B cell (primary cell): ENCODE measurements at regions not wholly inside any gene's neighbourhood (a gene's known extent, or its start where the extent isn't known, plus 50 kb on each side); places are given as distances from the start of the nearest gene placed in this dataset.

Experiments
- ATAC-seq: fragments of 200-7000 bp; cut with Tn5 transposase; one replicate; pipeline ENCODE4 v1.10.0; 2021; ENCODE audit warnings: low read depth, mild to moderate bottlenecking, moderate number of reproducible peaks, moderate library complexity
- CTCF ChIA-PET: fragments of 350-600 bp; sonication (Branson Sonifier 250); formaldehyde crosslinking; loops from one replicate; lab custom pipeline; 2021; ENCODE audit warnings: antibody characterized with exemption, inconsistent platforms; lab: Charles Lee
- POLR2A ChIA-PET: fragments of 350-600 bp; sonication (Branson Sonifier 250); formaldehyde crosslinking; loops from one replicate; lab custom pipeline; 2021; ENCODE audit warnings: antibody characterized with exemption; lab: Charles Lee
- DNase-seq: peaks from one replicate; pipeline ENCODE4 v3.0.0; 2013
- H2AFZ ChIP-seq: 2 replicates; pipeline ENCODE4 v1.6.1; 2012; ENCODE audit warnings: mild to moderate bottlenecking, low read depth, low read length; ENCODE audit not compliant: insufficient read depth, poor library complexity, severe bottlenecking
- H3K27ac ChIP-seq, 2 donors: 1 replicate in 1 of 2; 2 replicates in 1 of 2; pipeline ENCODE4 v1.5.1; 2012 to 2013; ENCODE audit warnings: low read length in 2 of 2, mild to moderate bottlenecking in 2 of 2, moderate library complexity in 1 of 2
- H3K27me3 ChIP-seq, 4 experiments: fragments of 200-600 bp in 1 of 4; sonication (generic) in 1 of 4; replicated peaks in 1 of 4; 1 replicate in 2 of 4; 2 replicates in 2 of 4; pipeline versions ENCODE4 v1.6.1 to v1.7.0; 2013 to 2016; ENCODE audit warnings: low read length in 3 of 4, mild to moderate bottlenecking in 2 of 4, mixed read lengths in 1 of 4, moderate library complexity in 1 of 4; ENCODE audit not compliant: insufficient read depth in 4 of 4, control insufficient read depth in 3 of 4; ENCODE audit errors: control extremely low read depth in 1 of 4
- H3K36me3 ChIP-seq, 2 experiments: replicated peaks in 1 of 2; 1 replicate in 1 of 2; 2 replicates in 1 of 2; pipeline versions ENCODE4 v1.6.1 to v1.7.1; 2013; ENCODE audit warnings: low read length in 1 of 2; ENCODE audit not compliant: insufficient read depth in 2 of 2, control insufficient read depth in 1 of 2; ENCODE audit errors: control extremely low read depth in 1 of 2, extremely low read depth in 1 of 2
- H3K4me1 ChIP-seq, 2 donors: fragments of 200-600 bp in 1 of 2; sonication (generic) in 1 of 2; 1 replicate in 1 of 2; 2 replicates in 1 of 2; pipeline versions ENCODE4 v1.5.1 to v1.6.1; 2013 to 2017; ENCODE audit warnings: low read length in 2 of 2; ENCODE audit not compliant: control insufficient read depth in 2 of 2, insufficient read depth in 2 of 2
- H3K4me2 ChIP-seq: replicated peaks from 2 replicates; pipeline ENCODE3; 2012; ENCODE audit warnings: mild to moderate bottlenecking, low read depth, low read length; ENCODE audit not compliant: poor library complexity, severe bottlenecking
- H3K4me3 ChIP-seq, 5 experiments: fragments of 200-600 bp in 1 of 5; sonication (generic) in 1 of 5; 1 replicate in 3 of 5; 2 replicates in 2 of 5; pipeline versions ENCODE4 v1.5.1 to v1.7.0; 2011 to 2016; ENCODE audit warnings: low read length in 4 of 5, mild to moderate bottlenecking in 4 of 5, low read depth in 2 of 5, control low read depth in 1 of 5, moderate library complexity in 1 of 5; ENCODE audit not compliant: insufficient read depth in 1 of 5; ENCODE audit errors: control extremely low read depth in 1 of 5, extremely low read depth in 1 of 5
- H3K79me2 ChIP-seq: fragments of 200-600 bp; sonication (generic); one replicate; pipeline ENCODE4 v1.6.0; 2016; ENCODE audit warnings: low read length; ENCODE audit not compliant: control insufficient read depth, insufficient read depth
- H3K9ac ChIP-seq: fragments of 200-600 bp; sonication (generic); 2 replicates; pipeline ENCODE4 v1.6.1; 2017; ENCODE audit warnings: mild to moderate bottlenecking, low read length, moderate library complexity
- H3K9me3 ChIP-seq, 3 donors: one replicate each; pipeline versions ENCODE4 v1.6.1 to v1.7.1; 2013; ENCODE audit warnings: low read length in 2 of 3; ENCODE audit not compliant: control insufficient read depth in 2 of 3, insufficient read depth in 1 of 3; ENCODE audit errors: control extremely low read depth in 1 of 3
- H4K20me1 ChIP-seq: 2 replicates; pipeline ENCODE4 v1.6.0; 2012; ENCODE audit warnings: mild to moderate bottlenecking, low read length; ENCODE audit not compliant: insufficient read depth, control insufficient read depth, poor library complexity, severe bottlenecking
- H3K27ac Mint-ChIP-seq: one replicate; pipeline ENCODE4 v1.8.0; 2021; ENCODE audit warnings: mixed read lengths
- H3K27me3 Mint-ChIP-seq: one replicate; pipeline ENCODE4 v1.8.0; 2021; ENCODE audit warnings: mixed read lengths
- H3K4me1 Mint-ChIP-seq: one replicate; pipeline ENCODE4 v1.8.0; 2021; ENCODE audit warnings: mixed read lengths
- H3K4me3 Mint-ChIP-seq: one replicate; pipeline ENCODE4 v1.8.0; 2021; ENCODE audit warnings: mixed read lengths
- H3K9me3 Mint-ChIP-seq: one replicate; pipeline ENCODE4 v1.8.0; 2022; ENCODE audit warnings: mixed read lengths; ENCODE audit not compliant: insufficient read depth
- EZH2 ChIP-seq: IDR thresholded peaks from 2 replicates; pipeline ENCODE4 v1.6.1; 2012; ENCODE audit warnings: borderline replicate concordance, low read depth, mild to moderate bottlenecking, moderate library complexity, low read length; ENCODE audit not compliant: insufficient read depth, poor library complexity, severe bottlenecking
- WGBS: methylation state at CpG from one replicate; pipeline ENCODE4 v1.1.5; 2013; ENCODE audit warnings: missing lambda C conversion rate; ENCODE audit not compliant: insufficient coverage; 5-methylcytosine and 5-hydroxymethylcytosine counted together
- intact Hi-C: fragments of 100-400 bp; cut with micrococcal nuclease; formaldehyde crosslinking; loops from one replicate; pipeline ENCODE4 v1.10.0; 2022
- TF ChIP-seq, protein P1 (sequence below): fragments of 200-600 bp; IDR thresholded peaks from one replicate; pipeline ENCODE4 v1.8.0; 2022; ENCODE audit warnings: antibody characterized with exemption, mild to moderate bottlenecking

DNA sequence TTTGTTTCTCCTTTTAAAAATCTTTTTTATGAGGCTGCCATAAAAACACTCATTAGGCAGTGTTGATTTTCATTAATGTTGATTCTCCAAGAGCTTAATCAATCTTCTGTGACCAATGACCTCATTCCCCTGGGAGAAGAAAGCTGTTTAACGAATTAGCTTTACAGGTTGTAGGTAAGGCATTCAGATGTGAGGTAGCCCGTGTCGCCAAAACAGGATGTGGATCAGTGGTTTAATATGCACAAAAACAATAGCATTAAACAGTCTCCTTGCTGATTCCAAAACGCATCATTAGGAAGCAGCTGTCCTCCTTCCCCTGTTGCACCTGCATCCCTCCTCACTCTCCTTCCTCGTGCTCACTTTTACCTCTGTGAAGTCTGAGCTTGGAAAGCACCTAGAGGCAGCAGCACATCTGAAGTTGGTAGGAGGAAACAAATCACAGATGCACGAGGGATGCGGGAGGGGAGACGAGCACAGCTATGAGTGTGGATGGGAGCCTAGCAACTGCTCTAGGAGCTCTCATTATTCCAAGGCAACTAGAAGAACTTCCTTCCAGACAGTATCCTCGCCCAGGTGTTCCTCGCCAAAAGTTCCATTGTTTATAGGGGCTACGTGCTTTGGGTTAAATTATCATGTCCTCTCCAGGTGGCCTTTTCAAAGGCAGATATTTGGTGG is 179.4 kb upstream of the SNX19 start:
- Histone ChIP-seq H3K9me3 (peaks cover 0 to 10% (median 0%) of the 10 kb centered on the region in 3 donors), H4K20me1 (no peaks in the 10 kb centered on the region), H3K36me3 (no peaks in the 10 kb centered on the region), H3K27ac (no peak overlapping the region), H3K4me2 (no peak overlapping the region), H3K9ac (no peak overlapping the region), H3K79me2 (no peaks in the 10 kb centered on the region), H3K4me3 (no peak overlapping the region), H3K4me1 (no peaks in the 10 kb centered on the region), H3K27me3 (no peaks in the 10 kb centered on the region), H2AFZ (no peak overlapping the region)
- Mint-ChIP-seq H3K4me1 (no peaks in the 10 kb centered on the region), H3K4me3 (no peak overlapping the region), H3K27ac (no peak overlapping the region), H3K9me3 (no peaks in the 10 kb centered on the region), H3K27me3 (no peaks in the 10 kb centered on the region)
- DNase-seq = no peak
- WGBS = 67% methylated on average over 4 of the region's 11 CpGs
- ChIA-PET CTCF (no interaction called here), POLR2A (no interaction called here)
- no peak for TF ChIP-seq EZH2
- TF ChIP-seq, protein P1, sequence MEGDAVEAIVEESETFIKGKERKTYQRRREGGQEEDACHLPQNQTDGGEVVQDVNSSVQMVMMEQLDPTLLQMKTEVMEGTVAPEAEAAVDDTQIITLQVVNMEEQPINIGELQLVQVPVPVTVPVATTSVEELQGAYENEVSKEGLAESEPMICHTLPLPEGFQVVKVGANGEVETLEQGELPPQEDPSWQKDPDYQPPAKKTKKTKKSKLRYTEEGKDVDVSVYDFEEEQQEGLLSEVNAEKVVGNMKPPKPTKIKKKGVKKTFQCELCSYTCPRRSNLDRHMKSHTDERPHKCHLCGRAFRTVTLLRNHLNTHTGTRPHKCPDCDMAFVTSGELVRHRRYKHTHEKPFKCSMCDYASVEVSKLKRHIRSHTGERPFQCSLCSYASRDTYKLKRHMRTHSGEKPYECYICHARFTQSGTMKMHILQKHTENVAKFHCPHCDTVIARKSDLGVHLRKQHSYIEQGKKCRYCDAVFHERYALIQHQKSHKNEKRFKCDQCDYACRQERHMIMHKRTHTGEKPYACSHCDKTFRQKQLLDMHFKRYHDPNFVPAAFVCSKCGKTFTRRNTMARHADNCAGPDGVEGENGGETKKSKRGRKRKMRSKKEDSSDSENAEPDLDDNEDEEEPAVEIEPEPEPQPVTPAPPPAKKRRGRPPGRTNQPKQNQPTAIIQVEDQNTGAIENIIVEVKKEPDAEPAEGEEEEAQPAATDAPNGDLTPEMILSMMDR = no peak
- no peak for ATAC-seq
- intact Hi-C loops = no loop called here

DNA sequence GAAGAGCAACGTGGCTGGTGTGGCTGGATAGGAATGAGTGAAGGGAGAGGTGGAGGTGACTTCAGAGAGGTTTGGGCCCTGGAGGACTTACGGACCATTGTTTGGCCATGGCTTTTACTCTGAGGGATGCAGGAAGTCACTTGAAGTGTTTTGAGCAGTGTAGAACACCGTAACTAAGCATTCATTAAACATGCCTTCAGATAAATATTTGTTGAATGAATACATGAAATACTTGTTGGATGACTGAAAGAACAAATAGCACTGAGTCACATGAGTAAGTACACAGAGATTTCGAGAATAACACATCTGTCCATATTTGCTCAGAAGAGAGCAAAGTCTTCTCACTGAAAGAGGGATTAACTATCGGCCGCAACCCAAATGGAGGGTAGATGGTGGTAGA is 182.7 kb upstream of the SNX19 start:
- Histone ChIP-seq H3K27ac (no peak overlapping the region), H3K27me3 (peaks cover 0 to 2% (median 0%) of the 10 kb centered on the region in 4 experiments), H3K79me2 (no peaks in the 10 kb centered on the region), H4K20me1 (no peaks in the 10 kb centered on the region), H3K4me2 (no peak overlapping the region), H3K36me3 (no peaks in the 10 kb centered on the region), H3K9me3 (peaks cover 0 to 10% (median 0%) of the 10 kb centered on the region in 3 donors), H3K4me3 (no peak overlapping the region), H3K9ac (no peak overlapping the region), H3K4me1 (no peaks in the 10 kb centered on the region), H2AFZ (no peak overlapping the region)
- intact Hi-C loops = no loop called here
- no peaks in the 10 kb centered on the region for H3K4me1 Mint-ChIP-seq
- no peaks in the 10 kb centered on the region for H3K27me3 Mint-ChIP-seq
- H3K27ac Mint-ChIP-seq = no peak overlapping the region
- no peak overlapping the region for H3K4me3 Mint-ChIP-seq
- ChIA-PET CTCF (no interaction called here), POLR2A (no interaction called here)
- 74% methylated on average over 3 of the region's 6 CpGs for WGBS
- DNase-seq (no peak), ATAC-seq (no peak)
- TF ChIP-seq EZH2 = no peak
- TF ChIP-seq, protein P1 = no peak
- H3K9me3 Mint-ChIP-seq = no peaks in the 10 kb centered on the region
